ENCODE measurements at regions not wholly inside any gene's neighbourhood (a gene's known extent, or its start where the extent isn't known, plus 50 kb on each side); places are given as distances from the start of the nearest gene placed in this dataset.

DNA sequence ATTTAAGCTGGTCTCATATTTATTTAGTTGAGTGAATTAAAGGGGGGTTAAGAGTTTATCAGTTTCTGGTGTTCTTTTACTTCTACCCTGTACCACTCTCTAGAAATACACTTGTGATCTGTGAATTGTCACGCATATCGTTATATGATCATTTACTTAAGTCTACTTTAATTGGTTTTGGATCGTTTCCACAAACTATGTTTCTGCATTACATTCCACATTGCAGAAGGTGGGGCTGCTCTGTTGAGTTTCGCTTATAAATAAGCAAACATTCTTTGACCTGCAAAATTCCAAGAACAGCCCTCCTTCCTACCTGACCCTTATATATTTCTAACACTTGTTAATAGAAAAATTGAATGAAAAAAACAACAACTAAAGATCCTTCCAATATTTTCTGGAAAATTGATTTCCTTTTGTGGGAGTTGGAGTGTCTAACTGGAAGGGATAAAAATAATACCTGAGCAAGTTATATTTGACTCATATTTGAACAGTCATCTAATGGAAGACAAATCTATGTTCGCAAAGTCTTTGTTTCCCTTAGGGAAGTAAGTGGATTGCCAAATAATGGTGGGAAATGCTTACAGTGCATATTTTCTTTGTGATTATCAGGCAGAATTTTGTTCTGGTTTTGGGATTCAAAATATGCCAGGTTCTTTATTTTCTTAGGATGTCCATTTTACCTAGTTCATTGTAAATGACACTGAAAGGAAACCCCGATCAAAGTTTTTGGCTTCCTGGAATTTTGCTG lies 152.7 kb downstream of the RELL1 start:
- Histone ChIP-seq H3K36me3 (ENCODE audit: low read depth) (no peaks in the 10 kb centered on the region), H3K4me3 (no peak overlapping the region), H3K4me1 (ENCODE audit: insufficient read depth) (no peaks in the 10 kb centered on the region), H3K27ac (no peak overlapping the region), H3K9me3 (ENCODE audit: low read depth) (no peaks in the 10 kb centered on the region), H3K9ac (no peak overlapping the region), H3F3A (ENCODE audit: insufficient read depth) (no peaks in the 10 kb centered on the region), H3K79me2 (ENCODE audit: insufficient read depth) (no peaks in the 10 kb centered on the region), H4K20me1 (ENCODE audit: insufficient read depth) (no peaks in the 10 kb centered on the region), H3K9me2 (ENCODE audit: insufficient read depth) (no peaks in the 10 kb centered on the region), H2AFZ (no peak overlapping the region), H3K4me2 (ENCODE audit: unreplicated experiment) (no peak overlapping the region), H3K27me3 (replicated peaks; ENCODE audit: insufficient read depth) (no peaks in the 10 kb centered on the region)
- no peak for DNase-seq
- WGBS, 2 experiments (ENCODE audit: low coverage in 1 of 2, low lambda C conversion rate in 2 of 2, missing lambda C conversion rate in 2 of 2), result 35 to 44% methylated on average over 6 of the region's 6 CpGs
- TF ChIP-seq EZH2phosphoT487 (IDR thresholded peaks at IDR 0.05; ENCODE audit: insufficient read depth, low read depth) (no peak), EZH2 (IDR thresholded peaks at IDR 0.05; ENCODE audit: insufficient read depth, poor library complexity, severe bottlenecking) (no peak)
- in situ Hi-C loops (cut with MboI), result no loop called here

DNA sequence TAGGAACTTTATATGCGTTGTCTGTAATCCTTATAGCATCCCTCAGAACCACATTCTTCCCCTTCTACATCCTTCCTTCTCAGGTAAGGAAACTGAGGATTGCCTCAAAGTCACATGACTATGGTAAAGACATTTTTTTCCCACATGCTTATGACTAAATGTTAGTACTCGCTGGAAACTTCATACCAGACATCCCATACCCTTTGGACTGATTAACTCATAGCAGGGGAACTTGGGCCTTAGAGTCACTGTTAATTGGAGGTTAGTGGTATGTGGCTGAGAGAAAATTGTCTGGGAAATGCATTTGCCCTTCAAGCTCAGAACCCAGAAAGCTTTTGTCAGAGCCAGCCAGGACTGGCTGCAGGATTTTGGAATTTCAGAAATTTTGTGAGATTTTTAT lies 155.0 kb downstream of the RELL1 start:
- no peaks in the 10 kb centered on the region for H3K27me3 ChIP-seq (replicated peaks; ENCODE audit: insufficient read depth)
- H3K9me3 ChIP-seq (ENCODE audit: low read depth), result no peaks in the 10 kb centered on the region
- H2AFZ ChIP-seq, result no peak overlapping the region
- no peaks in the 10 kb centered on the region for H3K4me1 ChIP-seq (ENCODE audit: insufficient read depth)
- no peaks in the 10 kb centered on the region for H3F3A ChIP-seq (ENCODE audit: insufficient read depth)
- no peaks in the 10 kb centered on the region for H3K36me3 ChIP-seq (ENCODE audit: low read depth)
- no peak overlapping the region for H3K4me2 ChIP-seq (ENCODE audit: unreplicated experiment)
- H3K27ac ChIP-seq, result no peak overlapping the region
- H3K79me2 ChIP-seq (ENCODE audit: insufficient read depth), result no peaks in the 10 kb centered on the region
- in situ Hi-C loops (cut with MboI), result no loop called here
- H3K9ac ChIP-seq, result no peak overlapping the region
- H4K20me1 ChIP-seq (ENCODE audit: insufficient read depth), result no peaks in the 10 kb centered on the region
- TF ChIP-seq EZH2 (IDR thresholded peaks at IDR 0.05; ENCODE audit: insufficient read depth, poor library complexity, severe bottlenecking), result no peak
- no peak for TF ChIP-seq EZH2phosphoT487 (IDR thresholded peaks at IDR 0.05; ENCODE audit: insufficient read depth, low read depth)
- 47 to 49% methylated on average over 2 of the region's 2 CpGs for WGBS, 2 experiments (ENCODE audit: low coverage in 1 of 2, low lambda C conversion rate in 2 of 2, missing lambda C conversion rate in 2 of 2)
- H3K4me3 ChIP-seq, result no peak overlapping the region
- H3K9me2 ChIP-seq (ENCODE audit: insufficient read depth), result no peaks in the 10 kb centered on the region
- DNase-seq, result peak; percentile 19

DNA sequence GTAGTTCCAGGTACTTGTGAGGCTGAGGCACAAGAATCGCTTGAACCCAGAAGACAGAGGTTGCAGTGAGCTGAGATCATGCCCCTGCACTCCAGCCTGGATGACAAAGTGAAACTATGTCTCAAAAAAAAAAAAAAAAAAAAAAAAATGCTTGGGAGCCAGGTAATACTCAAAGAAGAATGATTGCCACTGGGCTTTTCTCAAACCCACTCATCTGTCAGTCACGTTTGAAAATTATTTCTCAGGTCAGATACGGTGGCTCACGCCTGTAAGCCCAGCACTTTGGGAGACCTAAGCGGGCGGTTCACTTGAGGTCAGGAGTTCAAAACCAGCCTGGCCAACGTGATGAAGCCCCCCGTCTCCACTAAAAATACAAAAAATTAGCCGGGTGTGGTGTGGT lies 155.7 kb downstream of the RELL1 start:
- in situ Hi-C loops (cut with MboI), result no loop called here
- no peak for DNase-seq
- Histone ChIP-seq H3K9me3 (ENCODE audit: low read depth) (no peaks in the 10 kb centered on the region), H3K79me2 (ENCODE audit: insufficient read depth) (no peaks in the 10 kb centered on the region), H3K4me3 (no peak overlapping the region), H3F3A (ENCODE audit: insufficient read depth) (no peaks in the 10 kb centered on the region), H3K27me3 (replicated peaks; ENCODE audit: insufficient read depth) (no peaks in the 10 kb centered on the region), H3K9ac (no peak overlapping the region), H3K9me2 (ENCODE audit: insufficient read depth) (no peaks in the 10 kb centered on the region), H3K36me3 (ENCODE audit: low read depth) (no peaks in the 10 kb centered on the region), H3K4me1 (ENCODE audit: insufficient read depth) (no peaks in the 10 kb centered on the region), H2AFZ (no peak overlapping the region), H3K27ac (no peak overlapping the region), H3K4me2 (ENCODE audit: unreplicated experiment) (no peak overlapping the region), H4K20me1 (ENCODE audit: insufficient read depth) (no peaks in the 10 kb centered on the region)
- no peak for TF ChIP-seq EZH2 (IDR thresholded peaks at IDR 0.05; ENCODE audit: insufficient read depth, poor library complexity, severe bottlenecking)
- TF ChIP-seq EZH2phosphoT487 (IDR thresholded peaks at IDR 0.05; ENCODE audit: insufficient read depth, low read depth), result no peak
- 59 to 64% methylated on average over 9 of the region's 9 CpGs for WGBS, 2 experiments (ENCODE audit: low coverage in 1 of 2, low lambda C conversion rate in 2 of 2, missing lambda C conversion rate in 2 of 2)

DNA sequence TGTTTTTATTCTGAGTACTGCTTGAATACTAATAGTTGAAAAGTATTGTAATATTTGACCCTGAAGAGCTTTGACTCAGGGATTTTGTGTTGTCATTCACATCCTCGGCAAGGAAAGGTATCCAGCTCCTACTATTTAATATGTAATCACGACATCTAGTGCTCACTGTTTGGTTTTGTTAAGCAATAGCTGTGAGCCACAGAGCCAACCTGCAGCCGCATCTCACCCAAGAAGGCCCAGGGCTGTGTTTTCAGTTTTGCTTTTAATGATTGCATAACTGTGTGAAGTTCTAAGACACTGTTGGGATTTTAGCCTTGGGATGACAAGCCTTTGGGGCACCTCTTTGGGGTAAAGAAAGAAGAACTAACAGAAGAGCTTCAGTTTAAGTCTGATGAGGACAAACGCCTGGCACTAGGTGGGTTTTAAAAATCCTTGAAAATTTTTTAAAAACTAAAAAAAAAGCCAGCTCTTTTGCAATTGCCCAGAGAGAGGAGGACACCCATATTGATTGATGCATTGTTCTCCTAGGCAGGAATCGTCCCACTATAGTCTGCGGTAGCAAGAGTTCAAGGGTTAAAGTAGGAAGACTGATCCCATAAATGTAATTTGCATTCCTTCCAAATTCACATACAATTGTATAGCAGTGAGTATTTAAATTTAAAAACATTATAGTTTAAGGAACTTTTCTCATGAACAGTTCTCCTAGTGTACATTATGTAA lies 157.8 kb downstream of the RELL1 start:
- Histone ChIP-seq H3F3A (ENCODE audit: insufficient read depth) (no peaks in the 10 kb centered on the region), H3K27ac (no peak overlapping the region), H3K9me3 (ENCODE audit: low read depth) (no peaks in the 10 kb centered on the region), H3K27me3 (replicated peaks; ENCODE audit: insufficient read depth) (no peaks in the 10 kb centered on the region), H3K9ac (no peak overlapping the region), H3K4me3 (no peak overlapping the region), H2AFZ (no peak overlapping the region), H3K79me2 (ENCODE audit: insufficient read depth) (no peaks in the 10 kb centered on the region), H3K4me1 (ENCODE audit: insufficient read depth) (no peaks in the 10 kb centered on the region), H3K9me2 (ENCODE audit: insufficient read depth) (no peaks in the 10 kb centered on the region), H3K4me2 (ENCODE audit: unreplicated experiment) (no peak overlapping the region), H4K20me1 (ENCODE audit: insufficient read depth) (no peaks in the 10 kb centered on the region), H3K36me3 (ENCODE audit: low read depth) (no peaks in the 10 kb centered on the region)
- WGBS, 2 experiments (ENCODE audit: low coverage in 1 of 2, low lambda C conversion rate in 2 of 2, missing lambda C conversion rate in 2 of 2), result 53 to 56% methylated on average over 6 of the region's 6 CpGs
- TF ChIP-seq EZH2 (IDR thresholded peaks at IDR 0.05; ENCODE audit: insufficient read depth, poor library complexity, severe bottlenecking) (no peak), EZH2phosphoT487 (IDR thresholded peaks at IDR 0.05; ENCODE audit: insufficient read depth, low read depth) (no peak)
- in situ Hi-C loops (cut with MboI), result no loop called here
- DNase-seq, result peak; percentile 6

All from GM23248 (cell line).